ENCODE measurements at regions not wholly inside any gene's neighbourhood (a gene's known extent, or its start where the extent isn't known, plus 50 kb on each side); places are given as distances from the start of the nearest gene placed in this dataset.

DNA sequence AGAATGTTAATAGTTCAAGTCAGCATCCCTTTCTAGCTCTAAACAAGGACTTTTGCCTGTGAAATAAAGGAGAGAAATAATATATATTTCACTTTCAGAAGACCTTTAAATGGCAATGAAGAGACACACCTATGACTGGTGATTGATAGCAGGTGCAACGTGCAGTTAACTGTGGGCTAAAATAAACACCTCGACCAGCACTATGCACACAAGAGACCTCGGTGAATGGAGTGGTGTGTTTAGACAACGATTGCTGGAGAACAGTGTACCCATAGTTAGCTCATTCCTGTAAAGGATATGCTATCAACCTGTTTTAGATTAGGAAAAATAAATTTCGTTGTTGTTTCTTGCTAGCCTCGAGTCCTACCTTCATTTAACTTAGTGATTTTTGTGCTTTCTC is 143.4 kb downstream of the NR4A2 start:
- Histone ChIP-seq H3K9me3 (replicated peaks) (no peaks in the 10 kb centered on the region), H3K4me3 (no peak overlapping the region), H3K27ac (replicated peaks) (no peak overlapping the region), H3K27me3 (ENCODE audit: low read depth) (no peaks in the 10 kb centered on the region), H3K36me3 (no peaks in the 10 kb centered on the region), H3K4me1 (no peaks in the 10 kb centered on the region)
- intact Hi-C loops (cut with micrococcal nuclease) = no loop called here
- DNase-seq = no peak
- no peak for TF ChIP-seq CTCF (IDR thresholded peaks at IDR 0.05; ENCODE audit: borderline replicate concordance)

DNA sequence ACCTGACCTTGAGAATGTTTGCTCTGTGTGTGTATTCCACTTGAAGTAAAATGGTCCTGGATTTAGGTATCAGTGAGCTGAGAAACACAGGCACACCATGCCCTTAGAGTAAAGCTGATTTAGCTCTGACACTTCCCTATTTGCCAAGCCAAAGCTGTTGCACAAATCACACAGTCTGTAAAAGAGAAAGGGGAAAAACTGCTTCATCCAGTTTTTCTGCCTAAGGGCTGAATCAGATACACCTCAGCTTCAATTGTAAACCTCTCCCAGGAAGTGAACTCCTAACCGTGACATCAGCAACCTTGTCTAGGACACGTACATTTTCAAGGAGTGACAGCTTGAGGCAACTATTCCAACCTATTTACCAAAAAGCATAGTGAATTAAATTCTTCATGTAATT is 150.4 kb downstream of the NR4A2 start:
- H3K36me3 ChIP-seq = no peaks in the 10 kb centered on the region
- no peaks in the 10 kb centered on the region for H3K9me3 ChIP-seq (replicated peaks)
- H3K27ac ChIP-seq (replicated peaks) = no peak overlapping the region
- no peak for DNase-seq
- H3K4me1 ChIP-seq = no peaks in the 10 kb centered on the region
- intact Hi-C loops (cut with micrococcal nuclease) = no loop called here
- no peak for TF ChIP-seq CTCF (IDR thresholded peaks at IDR 0.05; ENCODE audit: borderline replicate concordance)
- H3K27me3 ChIP-seq (ENCODE audit: low read depth) = no peaks in the 10 kb centered on the region
- H3K4me3 ChIP-seq = no peak overlapping the region

GRCh38 chr2:156181208-156181607 is 151.3 kb downstream of the NR4A2 start:
- no peak for TF ChIP-seq CTCF (IDR thresholded peaks at IDR 0.05; ENCODE audit: borderline replicate concordance)
- no peak for DNase-seq
- Histone ChIP-seq H3K4me1 (no peaks in the 10 kb centered on the region), H3K27me3 (ENCODE audit: low read depth) (no peaks in the 10 kb centered on the region), H3K36me3 (no peaks in the 10 kb centered on the region), H3K4me3 (no peak overlapping the region), H3K27ac (replicated peaks) (no peak overlapping the region), H3K9me3 (replicated peaks) (no peaks in the 10 kb centered on the region)
- intact Hi-C loops (cut with micrococcal nuclease) = no loop called here

GRCh38 chr2:156177654-156178053 is 154.9 kb downstream of the NR4A2 start:
- H3K9me3 ChIP-seq (replicated peaks) = no peaks in the 10 kb centered on the region
- intact Hi-C loops (cut with micrococcal nuclease) = no loop called here
- H3K4me1 ChIP-seq = no peaks in the 10 kb centered on the region
- H3K4me3 ChIP-seq = no peak overlapping the region
- H3K27ac ChIP-seq (replicated peaks) = no peak overlapping the region
- H3K27me3 ChIP-seq (ENCODE audit: low read depth) = no peaks in the 10 kb centered on the region
- no peak for DNase-seq
- TF ChIP-seq CTCF (IDR thresholded peaks at IDR 0.05; ENCODE audit: borderline replicate concordance) = no peak
- no peaks in the 10 kb centered on the region for H3K36me3 ChIP-seq

DNA sequence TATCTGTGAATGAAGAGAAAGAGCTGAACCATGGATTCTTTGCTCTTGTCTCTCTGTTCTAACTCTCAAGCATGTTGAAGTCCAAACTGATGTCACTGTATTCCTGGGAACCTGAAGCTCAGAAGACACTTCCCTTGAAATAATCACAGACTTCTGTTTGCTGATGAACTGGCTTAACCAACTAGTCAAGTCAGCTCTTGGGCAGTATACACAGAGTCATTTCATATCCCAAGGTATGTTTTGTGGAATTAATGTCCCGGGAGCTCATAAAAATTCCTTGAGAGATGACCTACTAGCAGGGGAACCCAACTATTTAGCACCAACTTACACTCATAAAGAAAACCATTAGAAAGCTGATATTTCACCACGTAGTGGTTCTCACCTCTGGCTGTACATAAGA is 156.6 kb downstream of the NR4A2 start:
- Histone ChIP-seq H3K4me1 (no peaks in the 10 kb centered on the region), H3K4me3 (no peak overlapping the region), H3K9me3 (replicated peaks) (peaks cover 5% of the 10 kb centered on the region), H3K36me3 (no peaks in the 10 kb centered on the region), H3K27ac (replicated peaks) (no peak overlapping the region), H3K27me3 (ENCODE audit: low read depth) (no peaks in the 10 kb centered on the region)
- DNase-seq = no peak
- intact Hi-C loops (cut with micrococcal nuclease) = no loop called here
- TF ChIP-seq CTCF (IDR thresholded peaks at IDR 0.05; ENCODE audit: borderline replicate concordance) = no peak

- intact Hi-C loops (cut with micrococcal nuclease) = no loop called here
- no peak for DNase-seq
- Histone ChIP-seq H3K27me3 (ENCODE audit: low read depth) (no peaks in the 10 kb centered on the region), H3K27ac (replicated peaks) (no peak overlapping the region), H3K36me3 (no peaks in the 10 kb centered on the region), H3K4me3 (no peak overlapping the region), H3K9me3 (replicated peaks) (peaks cover 15% of the 10 kb centered on the region), H3K4me1 (no peaks in the 10 kb centered on the region)
- TF ChIP-seq CTCF (IDR thresholded peaks at IDR 0.05; ENCODE audit: borderline replicate concordance) = no peak
These were observed 161.6 kb downstream of the NR4A2 start for GRCh38 chr2:156170929-156171328.

All from left ventricle myocardium inferior (tissue), 1 donor.